Inflammatory macrophage (primary cell): ENCODE measurements at regions not wholly inside any gene's neighbourhood (a gene's known extent, or its start where the extent isn't known, plus 50 kb on each side); places are given as distances from the start of the nearest gene placed in this dataset.
"Not testable (repeated sequence)": the region's sequence is repeated elsewhere in the genome, so short reads cannot be mapped to it uniquely, and the experiment has no call there.

Experiments
- DNase-seq, 2 donors: peaks; one replicate each; pipeline ENCODE4 v3.0.0-alpha.2; 2020 to 2022

GRCh38 chr16:9345046-9345445 lies 253.6 kb downstream of the HAPSTR1 start:
- no peak for DNase-seq

DNA sequence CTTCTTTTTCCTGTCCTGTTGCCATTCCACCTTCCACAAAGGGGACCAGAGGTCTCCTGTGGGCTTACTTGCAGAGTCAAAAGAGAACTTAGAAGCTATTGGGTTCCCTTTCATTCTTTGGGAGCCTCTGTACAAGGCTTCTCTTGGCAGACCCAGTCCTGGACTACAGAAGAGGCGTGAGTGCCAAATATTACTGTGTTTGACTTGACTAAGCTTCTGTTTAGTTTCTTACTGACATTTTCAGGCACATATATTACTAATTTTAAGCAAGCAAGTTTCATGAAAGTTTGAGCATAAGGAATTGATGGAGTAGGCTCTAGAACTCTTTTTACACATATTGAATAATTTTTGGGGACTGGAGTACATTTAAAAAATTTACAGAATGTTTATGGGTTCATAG lies 254.4 kb downstream of the HAPSTR1 start:
- no peak for DNase-seq

GRCh38 chr16:9348912-9349311 lies 257.5 kb downstream of the HAPSTR1 start:
- DNase-seq = no peak

GRCh38 chr16:9349373-9349960 lies 258.0 kb downstream of the HAPSTR1 start:
- not testable (repeated sequence) for DNase-seq

- not testable (repeated sequence) for DNase-seq
Observed at GRCh38 chr16:9350119-9350799, 258.8 kb downstream of the HAPSTR1 start.

GRCh38 chr16:9351440-9351839 lies 260.0 kb downstream of the HAPSTR1 start:
- DNase-seq = no peak

GRCh38 chr16:9351841-9352434 lies 260.5 kb downstream of the HAPSTR1 start:
- no peak for DNase-seq

- no peak for DNase-seq
Observed at GRCh38 chr16:9357829-9358228, 266.4 kb downstream of the HAPSTR1 start.

DNA sequence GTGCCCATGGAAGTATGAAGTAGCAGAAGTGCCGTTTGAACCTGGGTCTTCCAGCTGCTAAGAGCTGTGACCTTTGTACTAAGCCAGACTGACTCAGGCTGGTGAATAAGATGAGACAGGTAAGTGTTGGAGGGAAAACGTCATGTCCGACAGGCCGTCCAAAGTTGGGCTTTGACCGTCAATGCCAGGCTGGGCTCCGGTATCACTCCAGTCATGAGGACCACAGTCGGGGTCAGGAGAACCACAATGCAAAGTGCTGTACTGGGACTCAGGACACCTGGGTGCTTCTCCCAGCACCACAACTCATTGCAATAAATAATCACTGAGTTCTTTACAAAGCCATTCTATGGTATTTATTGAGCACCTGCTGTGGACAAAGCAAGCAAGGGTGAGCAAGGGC lies 268.6 kb downstream of the HAPSTR1 start:
- DNase-seq = no peak

GRCh38 chr16:9362050-9362449 lies 270.6 kb downstream of the HAPSTR1 start:
- DNase-seq = no peak

GRCh38 chr16:9362604-9363003 lies 271.2 kb downstream of the HAPSTR1 start:
- DNase-seq = no peak

DNA sequence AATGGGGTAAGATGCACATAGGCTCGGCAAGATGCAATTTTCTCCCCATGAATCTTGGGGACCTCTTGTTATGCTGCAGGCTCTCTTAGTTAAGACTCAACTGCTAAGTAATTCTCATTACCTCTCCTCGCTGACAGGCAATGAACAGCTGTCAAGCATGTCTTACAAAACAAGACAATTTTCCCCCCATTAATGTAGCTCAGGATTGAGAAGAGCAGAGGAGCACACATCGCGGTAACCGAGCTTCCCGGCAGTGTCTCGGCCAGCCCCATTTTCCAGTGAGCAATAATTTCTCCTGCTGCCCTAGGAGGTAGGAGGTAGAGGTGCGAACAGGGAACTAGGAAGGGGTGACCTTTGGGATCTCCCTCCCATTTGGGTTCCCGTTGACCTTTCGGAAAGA lies 272.1 kb downstream of the HAPSTR1 start:
- no peak for DNase-seq

DNA sequence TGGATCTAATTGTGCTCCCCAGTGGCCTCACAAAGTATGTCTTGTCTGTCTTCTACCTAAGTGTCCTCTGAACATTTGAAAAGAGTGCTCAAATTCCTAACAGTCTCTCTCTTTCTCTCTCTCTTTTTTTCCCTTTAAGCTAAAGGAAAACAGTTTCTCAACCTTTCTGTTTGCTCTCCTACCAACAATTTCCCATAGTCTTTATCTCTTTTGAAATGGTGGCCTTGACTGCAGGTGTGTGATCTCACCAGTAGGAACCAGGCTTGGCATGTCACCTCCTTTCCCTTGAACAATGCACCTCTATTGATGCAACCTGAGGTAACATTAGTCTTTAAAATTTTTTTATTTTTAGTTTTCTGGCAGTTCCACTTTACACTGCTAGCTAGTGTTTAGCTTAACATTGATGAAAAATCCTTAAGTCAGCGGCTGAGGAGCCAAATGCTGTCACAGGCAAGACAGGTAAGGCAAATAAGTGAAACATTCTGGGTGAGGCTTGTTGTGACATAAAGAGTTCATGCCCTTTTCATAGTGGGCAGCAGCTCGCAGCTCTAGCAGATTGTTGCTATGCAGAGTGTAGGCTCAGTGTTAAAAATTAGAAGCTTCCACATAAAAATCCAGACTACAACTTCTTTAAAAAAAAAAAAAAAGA lies 273.4 kb downstream of the HAPSTR1 start:
- no peak for DNase-seq

DNA sequence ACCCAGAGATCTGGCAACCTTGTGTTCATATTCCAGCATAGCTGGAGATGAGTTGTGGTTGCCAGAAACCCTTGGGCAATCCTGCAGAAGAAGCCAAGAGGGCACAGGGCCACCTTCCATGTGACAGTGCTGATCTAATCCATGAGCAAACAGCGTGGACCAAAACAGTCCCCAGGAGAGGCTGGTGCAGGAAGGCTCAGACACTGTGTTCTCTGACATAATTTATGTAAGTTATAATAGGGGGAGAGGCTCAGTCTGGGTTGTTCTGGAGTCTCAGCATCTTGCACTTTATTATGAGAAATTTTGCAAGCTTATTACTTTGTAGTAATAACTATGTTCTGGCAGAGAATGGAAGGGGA lies 273.9 kb downstream of the HAPSTR1 start:
- DNase-seq = peak in 1 of 2 donors; percentile 4

- DNase-seq = no peak
Observed at GRCh38 chr16:9366048-9366969, 274.9 kb downstream of the HAPSTR1 start.

- DNase-seq = no peak
Observed at GRCh38 chr16:9370061-9370491, 278.6 kb downstream of the HAPSTR1 start.

- DNase-seq = no peak
Observed at GRCh38 chr16:9371713-9372448, 280.4 kb downstream of the HAPSTR1 start.

GRCh38 chr16:9372934-9373890 lies 281.8 kb downstream of the HAPSTR1 start:
- DNase-seq = no peak

- DNase-seq = no peak
Observed at GRCh38 chr16:9374061-9374460, 282.6 kb downstream of the HAPSTR1 start.

DNA sequence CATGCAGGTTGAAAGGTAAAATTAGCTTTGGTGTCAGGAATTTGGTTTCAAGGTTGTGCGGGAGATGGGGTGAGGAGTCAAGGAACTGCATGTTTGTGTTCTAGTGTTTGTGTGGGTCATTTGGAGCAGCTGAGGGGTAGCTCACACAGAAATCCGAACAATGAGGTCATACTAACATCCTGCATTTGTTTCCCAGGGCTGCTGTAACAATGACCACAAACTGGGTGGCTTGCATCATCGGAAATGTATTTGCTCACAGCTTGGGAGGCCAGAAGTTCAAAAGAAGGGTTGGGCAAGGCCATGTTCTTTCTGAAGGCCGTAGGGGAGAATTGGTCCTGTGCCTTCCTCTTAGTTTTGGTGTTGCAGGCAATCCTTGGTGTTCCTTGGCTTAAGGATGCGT lies 287.4 kb downstream of the HAPSTR1 start:
- DNase-seq = peak in 1 of 2 donors; percentile 51

- DNase-seq = no peak
Observed at GRCh38 chr16:9380221-9380620, 288.8 kb downstream of the HAPSTR1 start.
